Tibial artery (tissue), 4 donors: ENCODE measurements at regions not wholly inside any gene's neighbourhood (a gene's known extent, or its start where the extent isn't known, plus 50 kb on each side); places are given as distances from the start of the nearest gene placed in this dataset.
A peak's percentile ranks its signal among the peaks of the same experiment; 100 is the strongest.
"Not testable (repeated sequence)": the region's sequence is repeated elsewhere in the genome, so short reads cannot be mapped to it uniquely, and the experiment has no call there.

Experiments
- DNase-seq, 2 donors: peaks; one replicate each; pipeline ENCODE4 v3.0.0-alpha.2; 2019
- H3K27ac ChIP-seq, 2 donors: fragments of 200-600 bp; sonication (generic) in 1 of 2; 1 replicate in 1 of 2; 2 replicates in 1 of 2; pipeline ENCODE4 v1.5.1; 2018 to 2019; ENCODE audit warnings: mild to moderate bottlenecking in 1 of 2
- H3K27me3 ChIP-seq, 2 donors: fragments of 200-600 bp; sonication (generic) in 1 of 2; one replicate each; pipeline versions ENCODE4 v1.5.1 to v1.6.0; 2016 to 2019
- H3K36me3 ChIP-seq, 3 donors: fragments of 200-600 bp; sonication (generic) in 2 of 3; one replicate each; pipeline ENCODE4 v1.5.1; 2016 to 2019; ENCODE audit warnings: mild to moderate bottlenecking in 2 of 3
- H3K4me1 ChIP-seq, 4 donors: fragments of 200-600 bp; sonication (generic) in 2 of 4; 1 replicate in 3 of 4; 2 replicates in 1 of 4; pipeline ENCODE4 v1.5.1; 2016 to 2019
- H3K4me3 ChIP-seq, 2 donors: fragments of 200-600 bp; sonication (generic) in 1 of 2; 1 replicate in 1 of 2; 2 replicates in 1 of 2; pipeline ENCODE4 v1.5.1; 2018 to 2019; ENCODE audit warnings: mild to moderate bottlenecking in 2 of 2
- H3K9me3 ChIP-seq, 3 donors: fragments of 200-600 bp; sonication (generic) in 1 of 3; one replicate each; pipeline ENCODE4 v1.5.1; 2016 to 2019
- intact Hi-C: fragments of 100-400 bp; cut with DNase I; formaldehyde crosslinking; loops from one replicate; pipeline ENCODE4 v1.15.0; 2023; ENCODE audit warnings: low total_unique reads
- TF ChIP-seq, protein P1 (sequence below), 2 experiments: fragments of 200-600 bp in 1 of 2; fragments of 450-650 bp in 1 of 2; IDR thresholded peaks; one replicate each; pipeline ENCODE4 v1.5.1; 2017 to 2019; ENCODE audit warnings: antibody characterized with exemption in 2 of 2, mild to moderate bottlenecking in 1 of 2, moderate library complexity in 1 of 2

DNA sequence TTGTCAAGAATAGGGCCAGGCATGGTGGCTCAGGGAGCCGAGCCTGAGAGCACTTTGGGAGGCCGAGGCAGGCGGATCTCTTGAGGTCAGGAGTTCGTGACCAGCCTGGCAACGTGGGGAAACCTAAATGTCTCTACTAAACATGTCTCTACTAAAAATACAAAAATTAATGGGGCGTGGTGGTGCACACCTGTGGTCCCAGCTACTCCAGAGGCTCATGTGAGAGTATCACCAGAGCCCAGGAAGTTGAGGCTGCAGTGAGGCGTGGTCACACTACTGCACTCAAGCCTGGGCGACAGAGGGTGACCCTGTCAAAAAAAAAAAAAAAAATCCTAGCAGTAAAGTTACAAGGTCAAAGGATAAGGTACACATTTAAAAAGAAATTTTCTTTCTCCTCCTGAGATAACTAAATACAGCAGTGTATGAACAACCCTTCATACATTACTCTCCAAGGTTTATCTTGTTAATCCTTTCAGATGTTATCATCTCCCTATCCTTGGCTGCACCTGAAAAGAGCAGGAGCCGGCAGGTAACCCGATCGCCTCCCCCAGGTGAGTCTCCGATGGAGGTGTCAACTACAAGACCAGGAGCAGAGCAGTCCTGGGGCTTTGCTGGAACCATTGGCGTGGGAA is 122.3 kb downstream of the GOSR1 start:
- no peak for DNase-seq

GRCh38 chr17:30597776-30598288 is 120.6 kb downstream of the GOSR1 start:
- H3K27ac ChIP-seq = no peak overlapping the region
- H3K27me3 ChIP-seq = no peaks in the 10 kb centered on the region
- no peak overlapping the region for H3K4me3 ChIP-seq
- no peak for DNase-seq
- TF ChIP-seq, protein P1, sequence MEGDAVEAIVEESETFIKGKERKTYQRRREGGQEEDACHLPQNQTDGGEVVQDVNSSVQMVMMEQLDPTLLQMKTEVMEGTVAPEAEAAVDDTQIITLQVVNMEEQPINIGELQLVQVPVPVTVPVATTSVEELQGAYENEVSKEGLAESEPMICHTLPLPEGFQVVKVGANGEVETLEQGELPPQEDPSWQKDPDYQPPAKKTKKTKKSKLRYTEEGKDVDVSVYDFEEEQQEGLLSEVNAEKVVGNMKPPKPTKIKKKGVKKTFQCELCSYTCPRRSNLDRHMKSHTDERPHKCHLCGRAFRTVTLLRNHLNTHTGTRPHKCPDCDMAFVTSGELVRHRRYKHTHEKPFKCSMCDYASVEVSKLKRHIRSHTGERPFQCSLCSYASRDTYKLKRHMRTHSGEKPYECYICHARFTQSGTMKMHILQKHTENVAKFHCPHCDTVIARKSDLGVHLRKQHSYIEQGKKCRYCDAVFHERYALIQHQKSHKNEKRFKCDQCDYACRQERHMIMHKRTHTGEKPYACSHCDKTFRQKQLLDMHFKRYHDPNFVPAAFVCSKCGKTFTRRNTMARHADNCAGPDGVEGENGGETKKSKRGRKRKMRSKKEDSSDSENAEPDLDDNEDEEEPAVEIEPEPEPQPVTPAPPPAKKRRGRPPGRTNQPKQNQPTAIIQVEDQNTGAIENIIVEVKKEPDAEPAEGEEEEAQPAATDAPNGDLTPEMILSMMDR (IDR thresholded peaks at IDR 0.05) = no peak
- no peaks in the 10 kb centered on the region for H3K9me3 ChIP-seq
- intact Hi-C loops = no loop called here
- no peaks in the 10 kb centered on the region for H3K36me3 ChIP-seq
- peaks cover 0 to 7% (median 3%) of the 10 kb centered on the region in 4 donors for H3K4me1 ChIP-seq

More for the DNA sequence above, 122.3 kb downstream of the GOSR1 start:
- Histone ChIP-seq H3K27me3 (no peaks in the 10 kb centered on the region), H3K4me3 (peak overlapping the region; percentile 90 to 94), H3K36me3 (no peaks in the 10 kb centered on the region), H3K4me1 (peaks cover 0 to 11% (median 3%) of the 10 kb centered on the region in 4 donors), H3K9me3 (no peaks in the 10 kb centered on the region), H3K27ac (peak overlapping the region; percentile 99)
- TF ChIP-seq, protein P1 (IDR thresholded peaks at IDR 0.05) = no peak
- intact Hi-C loops = no loop called here

DNA sequence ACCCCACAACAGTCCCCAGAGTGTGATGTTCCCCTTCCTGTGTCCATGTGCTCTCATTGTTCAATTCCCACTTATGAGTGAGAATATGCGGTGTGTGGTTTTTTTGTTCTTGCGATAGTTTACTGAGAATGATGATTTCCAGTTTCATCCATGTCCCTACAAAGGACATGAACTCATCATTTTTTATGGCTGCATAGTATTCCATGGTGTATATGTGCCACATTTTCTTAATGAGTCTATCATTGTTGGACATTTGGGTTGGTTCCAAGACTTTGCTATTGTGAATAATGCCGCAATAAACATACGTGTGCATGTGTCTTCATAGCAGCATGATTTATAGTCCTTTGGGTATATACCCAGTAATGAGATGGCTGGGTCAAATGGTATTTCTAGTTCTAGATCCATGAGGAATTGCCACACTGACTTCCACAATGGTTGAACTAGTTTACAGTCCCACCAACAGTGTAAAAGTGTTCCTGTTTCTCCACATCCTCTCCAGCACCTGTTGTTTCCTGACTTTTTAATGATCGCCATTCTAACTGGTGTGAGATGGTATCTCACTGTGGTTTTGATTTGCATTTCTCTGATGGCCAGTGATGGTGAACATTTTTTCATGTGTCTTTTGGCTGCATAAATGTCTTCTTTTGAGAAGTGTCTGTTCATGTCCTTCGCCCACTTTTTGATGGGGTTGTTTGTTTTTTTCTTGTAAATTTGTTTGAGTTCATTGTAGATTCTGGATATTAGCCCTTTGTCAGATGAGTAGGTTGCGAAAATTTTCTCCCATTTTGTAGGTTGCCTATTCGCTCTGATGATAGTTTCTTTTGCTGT is 120.0 kb downstream of the GOSR1 start:
- H3K27me3 ChIP-seq, H3K4me1 ChIP-seq, H3K4me3 ChIP-seq, intact Hi-C loops, H3K27ac ChIP-seq, H3K9me3 ChIP-seq, DNase-seq, H3K36me3 ChIP-seq: not testable (repeated sequence)

DNA sequence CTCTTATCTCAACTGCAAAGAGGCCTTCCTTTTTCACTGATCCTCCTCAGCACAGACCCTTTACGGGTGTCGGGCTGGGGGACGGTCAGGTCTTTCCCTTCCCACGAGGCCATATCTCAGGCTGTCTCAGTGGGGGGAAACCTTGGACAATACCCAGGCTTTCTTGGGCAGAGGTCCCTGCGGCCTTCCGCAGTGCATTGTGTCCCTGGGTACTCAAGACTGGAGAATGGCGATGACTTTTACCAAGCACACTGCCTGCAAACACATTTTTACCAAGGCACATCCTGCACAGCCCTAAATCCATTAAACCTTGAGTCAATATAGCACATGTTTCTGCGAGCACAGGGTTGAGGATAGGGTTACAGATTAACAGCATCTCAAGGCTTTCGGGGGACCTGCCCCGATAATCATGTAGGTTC is 117.8 kb downstream of the GOSR1 start:
- H3K4me3 ChIP-seq, H3K27ac ChIP-seq, intact Hi-C loops, H3K36me3 ChIP-seq, H3K9me3 ChIP-seq, H3K27me3 ChIP-seq, H3K4me1 ChIP-seq, DNase-seq: not testable (repeated sequence)

DNA sequence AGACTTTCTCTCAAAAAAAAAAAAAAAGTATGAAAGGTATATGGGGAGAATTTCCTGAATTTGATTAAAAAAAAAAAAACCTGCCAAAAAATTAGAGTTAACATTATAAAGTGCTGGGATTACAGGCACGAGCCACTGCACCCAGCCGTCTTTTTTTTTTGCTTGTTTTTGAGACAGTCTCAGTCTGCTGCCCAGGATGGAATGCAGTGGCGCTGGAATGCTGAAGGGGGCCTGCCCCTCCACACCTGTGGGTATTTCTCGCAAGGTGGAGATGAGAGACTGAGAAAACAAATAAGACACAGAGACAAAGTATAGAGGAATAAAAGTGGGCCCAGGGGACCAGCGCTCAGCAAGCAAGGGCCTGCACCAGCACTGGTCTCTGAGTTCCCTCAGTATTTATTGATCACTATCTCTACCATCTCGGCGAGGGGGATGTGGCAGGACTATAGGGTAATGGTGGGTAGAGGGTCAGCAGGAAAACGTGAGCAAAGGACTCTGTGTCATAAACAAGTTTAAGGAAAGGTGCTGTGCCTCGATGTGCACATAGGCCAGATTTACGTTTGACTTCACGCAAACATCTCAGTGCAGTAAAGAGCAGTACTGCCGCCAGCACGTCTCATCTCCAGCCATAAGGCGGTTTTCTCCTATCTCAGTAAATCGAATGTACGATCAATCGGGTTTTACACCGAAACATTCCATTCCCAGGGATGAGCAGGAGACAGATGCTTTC is 117.2 kb downstream of the GOSR1 start:
- Histone ChIP-seq H3K36me3 (no peaks in the 10 kb centered on the region), H3K4me3 (no peak overlapping the region), H3K4me1 (no peaks in the 10 kb centered on the region), H3K9me3 (no peaks in the 10 kb centered on the region), H3K27me3 (no peaks in the 10 kb centered on the region), H3K27ac (no peak overlapping the region)
- intact Hi-C loops = no loop called here
- TF ChIP-seq, protein P1 (IDR thresholded peaks at IDR 0.05) = no peak
- DNase-seq = no peak

DNA sequence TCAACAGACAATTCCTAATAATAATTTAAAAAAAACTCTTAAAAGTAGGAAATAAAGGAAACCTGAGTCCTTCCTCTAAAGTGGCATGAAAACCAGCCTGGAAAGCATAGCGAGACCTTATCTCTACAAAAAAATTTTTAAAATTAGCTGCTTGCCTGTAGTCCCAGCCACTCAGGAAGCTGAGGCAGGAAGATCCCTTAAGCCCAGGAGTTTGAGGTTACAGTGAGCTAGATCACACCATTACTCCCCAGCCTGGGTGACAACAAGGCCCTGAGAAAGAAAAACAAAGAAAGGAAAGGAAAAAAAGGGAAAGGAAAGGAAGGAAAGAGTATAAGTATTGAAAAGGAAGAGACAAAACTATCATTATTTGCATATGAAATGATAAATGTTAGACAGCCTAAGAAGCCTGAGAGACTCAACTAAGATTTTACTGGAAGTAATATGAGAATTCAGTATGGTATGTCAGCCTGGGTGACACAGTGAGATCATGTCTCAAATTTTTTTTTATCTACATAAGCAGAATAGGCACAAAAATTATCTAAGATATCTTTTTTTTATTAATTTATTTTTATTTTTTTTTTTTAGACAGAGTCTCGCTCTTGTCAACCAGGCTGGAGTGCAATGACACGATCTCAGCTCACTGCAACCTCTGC is 113.0 kb downstream of the GOSR1 start:
- no peak overlapping the region for H3K4me3 ChIP-seq
- H3K36me3 ChIP-seq = no peaks in the 10 kb centered on the region
- H3K9me3 ChIP-seq = no peaks in the 10 kb centered on the region
- H3K27me3 ChIP-seq = no peaks in the 10 kb centered on the region
- TF ChIP-seq, protein P1 (IDR thresholded peaks at IDR 0.05) = no peak
- intact Hi-C loops = no loop called here
- no peak for DNase-seq
- no peaks in the 10 kb centered on the region for H3K4me1 ChIP-seq
- H3K27ac ChIP-seq = no peak overlapping the region
